BLaER1 (cell line): ENCODE measurements at regions not wholly inside any gene's neighbourhood (a gene's known extent, or its start where the extent isn't known, plus 50 kb on each side); places are given as distances from the start of the nearest gene placed in this dataset.

Source experiments
- H3K27ac ChIP-seq: shearing (Covaris generic); formaldehyde crosslinking; 2 replicates; pipeline ENCODE4 v1.8.1; 2022
- H3K27me3 ChIP-seq: shearing (Covaris generic); formaldehyde crosslinking; 2 replicates; pipeline ENCODE4 v1.8.1; 2022
- H3K36me3 ChIP-seq: shearing (Covaris generic); formaldehyde crosslinking; 2 replicates; pipeline ENCODE4 v1.8.1; 2022
- H3K4me1 ChIP-seq: shearing (Covaris generic); formaldehyde crosslinking; 2 replicates; pipeline ENCODE4 v1.8.1; 2022
- H3K4me2 ChIP-seq: shearing (Covaris generic); formaldehyde crosslinking; 2 replicates; pipeline ENCODE4 v1.8.1; 2022
- H3K4me3 ChIP-seq: shearing (Covaris generic); formaldehyde crosslinking; 2 replicates; pipeline ENCODE4 v1.8.1; 2022
- H3K9ac ChIP-seq: shearing (Covaris generic); formaldehyde crosslinking; 2 replicates; pipeline ENCODE4 v1.8.1; 2022
- H3K9me3 ChIP-seq: shearing (Covaris generic); formaldehyde crosslinking; 2 replicates; pipeline ENCODE4 v1.8.1; 2022
- H4K20me1 ChIP-seq: shearing (Covaris generic); formaldehyde crosslinking; 2 replicates; pipeline ENCODE4 v1.8.1; 2022
- Cebpa-rat ChIP-seq: shearing (Covaris generic); IDR thresholded peaks from 2 replicates; pipeline ENCODE4 v1.8.1; 2022

- Histone ChIP-seq H3K4me1 (peaks cover 10% of the 10 kb centered on the region), H3K36me3 (no peaks in the 10 kb centered on the region), H3K4me2 (no peak overlapping the region), H3K9me3 (no peaks in the 10 kb centered on the region), H3K27ac (no peak overlapping the region), H3K9ac (no peak overlapping the region), H3K4me3 (no peak overlapping the region), H3K27me3 (no peaks in the 10 kb centered on the region), H4K20me1 (no peaks in the 10 kb centered on the region)
- no peak for TF ChIP-seq Cebpa-rat
These were observed 152.0 kb upstream of the CST7 start for GRCh38 chr20:24797113-24797512.

GRCh38 chr20:24797745-24798655, 151.1 kb upstream of the CST7 start:
- Histone ChIP-seq H3K4me1 (peaks cover 10% of the 10 kb centered on the region; the same call in 1 of the 2 replicates), H3K4me3 (no peak overlapping the region), H3K36me3 (no peaks in the 10 kb centered on the region), H3K27me3 (no peaks in the 10 kb centered on the region), H3K4me2 (no peak overlapping the region), H4K20me1 (no peaks in the 10 kb centered on the region), H3K27ac (no peak overlapping the region), H3K9me3 (no peaks in the 10 kb centered on the region), H3K9ac (no peak overlapping the region)
- TF ChIP-seq Cebpa-rat = no peak

- Histone ChIP-seq H3K27me3 (no peaks in the 10 kb centered on the region), H3K27ac (no peak overlapping the region)
- no peak for TF ChIP-seq Cebpa-rat
These were observed 150.0 kb upstream of the CST7 start for GRCh38 chr20:24798930-24799705.

GRCh38 chr20:24799971-24800580, 149.0 kb upstream of the CST7 start:
- H3K4me1 ChIP-seq = peaks cover 13% of the 10 kb centered on the region; the same call in 1 of the 2 replicates
- H3K4me3 ChIP-seq = no peak overlapping the region
- H3K27me3 ChIP-seq = no peaks in the 10 kb centered on the region
- no peak overlapping the region for H3K9ac ChIP-seq
- no peaks in the 10 kb centered on the region for H3K9me3 ChIP-seq
- TF ChIP-seq Cebpa-rat = no peak
- H3K36me3 ChIP-seq = no peaks in the 10 kb centered on the region
- H4K20me1 ChIP-seq = no peaks in the 10 kb centered on the region
- no peak overlapping the region for H3K4me2 ChIP-seq
- H3K27ac ChIP-seq = no peak overlapping the region

More at GRCh38 chr20:24798930-24799705, 150.0 kb upstream of the CST7 start:
- H4K20me1 ChIP-seq = no peaks in the 10 kb centered on the region
- no peaks in the 10 kb centered on the region for H3K9me3 ChIP-seq
- H3K4me1 ChIP-seq = peaks cover 10% of the 10 kb centered on the region; the same call in 1 of the 2 replicates
- H3K4me3 ChIP-seq = no peak overlapping the region
- H3K9ac ChIP-seq = no peak overlapping the region
- H3K4me2 ChIP-seq = no peak overlapping the region
- H3K36me3 ChIP-seq = no peaks in the 10 kb centered on the region

GRCh38 chr20:24802286-24802820, 146.7 kb upstream of the CST7 start:
- H3K27ac ChIP-seq = no peak overlapping the region
- no peak overlapping the region for H3K4me2 ChIP-seq
- no peaks in the 10 kb centered on the region for H4K20me1 ChIP-seq
- no peak for TF ChIP-seq Cebpa-rat
- H3K9me3 ChIP-seq = no peaks in the 10 kb centered on the region
- 0 out of 2 replicates have a peak, but pooled peaks cover 7% of the 10 kb centered on the region for H3K4me1 ChIP-seq
- no peak overlapping the region for H3K9ac ChIP-seq
- H3K27me3 ChIP-seq = no peaks in the 10 kb centered on the region
- no peaks in the 10 kb centered on the region for H3K36me3 ChIP-seq
- no peak overlapping the region for H3K4me3 ChIP-seq

GRCh38 chr20:24804481-24805206, 144.4 kb upstream of the CST7 start:
- H3K4me1 ChIP-seq = peaks cover 22% of the 10 kb centered on the region
- H4K20me1 ChIP-seq = no peaks in the 10 kb centered on the region
- H3K4me2 ChIP-seq = no peak overlapping the region
- H3K27me3 ChIP-seq = no peaks in the 10 kb centered on the region
- H3K36me3 ChIP-seq = no peaks in the 10 kb centered on the region
- TF ChIP-seq Cebpa-rat = no peak
- no peak overlapping the region for H3K27ac ChIP-seq
- H3K9ac ChIP-seq = no peak overlapping the region
- no peak overlapping the region for H3K4me3 ChIP-seq
- H3K9me3 ChIP-seq = no peaks in the 10 kb centered on the region

- TF ChIP-seq Cebpa-rat = no peak
- H3K4me3 ChIP-seq = no peak overlapping the region
- H3K4me1 ChIP-seq = peaks cover 23% of the 10 kb centered on the region
- H3K4me2 ChIP-seq = no peak overlapping the region
- H4K20me1 ChIP-seq = no peaks in the 10 kb centered on the region
- no peaks in the 10 kb centered on the region for H3K9me3 ChIP-seq
- H3K36me3 ChIP-seq = no peaks in the 10 kb centered on the region
- H3K9ac ChIP-seq = no peak overlapping the region
- no peaks in the 10 kb centered on the region for H3K27me3 ChIP-seq
- H3K27ac ChIP-seq = no peak overlapping the region
These were observed 143.4 kb upstream of the CST7 start for GRCh38 chr20:24805456-24806238.

- no peak overlapping the region for H3K4me2 ChIP-seq
- H3K4me1 ChIP-seq = peaks cover 23% of the 10 kb centered on the region
- H3K36me3 ChIP-seq = no peaks in the 10 kb centered on the region
- H3K27me3 ChIP-seq = no peaks in the 10 kb centered on the region
- no peak overlapping the region for H3K27ac ChIP-seq
- H4K20me1 ChIP-seq = no peaks in the 10 kb centered on the region
- H3K4me3 ChIP-seq = no peak overlapping the region
- H3K9ac ChIP-seq = no peak overlapping the region
- no peak for TF ChIP-seq Cebpa-rat
- no peaks in the 10 kb centered on the region for H3K9me3 ChIP-seq
These were observed 142.1 kb upstream of the CST7 start for GRCh38 chr20:24806705-24807676.
